H1 (cell line): ENCODE measurements at regions not wholly inside any gene's neighbourhood (a gene's known extent, or its start where the extent isn't known, plus 50 kb on each side); places are given as distances from the start of the nearest gene placed in this dataset.

Experiments used
- CTCF ChIA-PET: fragments of 300-600 bp; sonication (Branson Sonifier 250); formaldehyde crosslinking; loops from one replicate; lab custom pipeline; 2021; ENCODE audit not compliant: partially characterized antibody; lab: Charles Lee
- POLR2A ChIA-PET: fragments of 300-600 bp; sonication (Branson Sonifier 250); formaldehyde crosslinking; loops from one replicate; lab custom pipeline; 2021; ENCODE audit warnings: inconsistent platforms; ENCODE audit not compliant: partially characterized antibody; lab: Charles Lee
- DNase-seq, 2 experiments: peaks; one replicate each; pipeline versions ENCODE4 v3.0.0 to v3.0.0-alpha.2; 2010 to 2022; ENCODE audit warnings: low spot score in 2 of 2, low read depth in 1 of 2, mixed read lengths in 1 of 2
- FAIRE-seq: peaks from 2 replicates; lab custom pipeline; 2011; peaks lifted over from hg19 to GRCh38; lab: Jason Lieb, UNC
- H2AFZ ChIP-seq: 2 replicates; pipeline ENCODE4 v1.8.1; 2012; ENCODE audit warnings: low read length, inconsistent platforms
- H2AK5ac ChIP-seq: 2 replicates; pipeline ENCODE4 v1.6.1; 2013; ENCODE audit warnings: low read depth, low read length
- H2BK120ac ChIP-seq: replicated peaks from 2 replicates; pipeline ENCODE3; 2013; ENCODE audit warnings: low read depth, low read length, inconsistent platforms
- H2BK12ac ChIP-seq: 2 replicates; pipeline ENCODE4 v1.6.1; 2013; ENCODE audit warnings: low read depth, low read length
- H2BK15ac ChIP-seq: 2 replicates; pipeline ENCODE4 v1.6.1; 2013; ENCODE audit warnings: low read length
- H2BK20ac ChIP-seq: 2 replicates; pipeline ENCODE4 v1.6.1; 2013; ENCODE audit warnings: low read length
- H2BK5ac ChIP-seq: 2 replicates; pipeline ENCODE4 v1.6.1; 2013; ENCODE audit warnings: low read depth, low read length
- H3K14ac ChIP-seq: 2 replicates; pipeline ENCODE4 v1.6.1; 2013; ENCODE audit warnings: inconsistent platforms; ENCODE audit not compliant: insufficient read length
- H3K18ac ChIP-seq: 2 replicates; pipeline ENCODE4 v1.6.1; 2013; ENCODE audit warnings: low read length; ENCODE audit errors: extremely low read depth
- H3K23ac ChIP-seq: 2 replicates; pipeline ENCODE4 v1.6.1; 2013; ENCODE audit warnings: inconsistent platforms; ENCODE audit not compliant: insufficient read length
- H3K23me2 ChIP-seq: 2 replicates; pipeline ENCODE4 v1.6.1; 2013; ENCODE audit warnings: low read depth, low read length
- H3K27ac ChIP-seq: 2 replicates; pipeline ENCODE4 v1.6.1; 2011; ENCODE audit warnings: low read depth, low read length, inconsistent platforms
- H3K27me3 ChIP-seq, 4 experiments: replicated peaks in 1 of 4; 1 replicate in 1 of 4; 2 replicates in 3 of 4; pipeline versions ENCODE4 v1.6.1 to v1.8.1; 2011 to 2013; ENCODE audit warnings: low read length in 3 of 4, mild to moderate bottlenecking in 3 of 4, inconsistent platforms in 2 of 4, mixed read lengths in 2 of 4, moderate library complexity in 1 of 4; ENCODE audit not compliant: control insufficient read depth in 3 of 4, insufficient read depth in 3 of 4; ENCODE audit errors: extremely low read depth in 1 of 4
- H3K36me3 ChIP-seq, 4 experiments: 2 replicates each; pipeline versions ENCODE4 v1.6.1 to v1.8.1; 2011 to 2013; ENCODE audit warnings: mild to moderate bottlenecking in 4 of 4, low read length in 3 of 4, moderate library complexity in 2 of 4, control low read depth in 1 of 4, inconsistent platforms in 1 of 4; ENCODE audit not compliant: insufficient read depth in 4 of 4, control insufficient read depth in 2 of 4
- H3K4ac ChIP-seq: replicated peaks from 2 replicates; pipeline ENCODE3; 2013; ENCODE audit warnings: low read length, low read depth, mixed read lengths, inconsistent platforms; ENCODE audit not compliant: insufficient read length
- H3K4me1 ChIP-seq, 4 experiments: replicated peaks in 1 of 4; 1 replicate in 1 of 4; 2 replicates in 3 of 4; pipeline versions ENCODE4 v1.6.1 to v1.8.1; 2011 to 2013; ENCODE audit warnings: low read length in 3 of 4, inconsistent platforms in 2 of 4, mixed read lengths in 1 of 4; ENCODE audit not compliant: insufficient read depth in 4 of 4, control insufficient read depth in 3 of 4
- H3K4me2 ChIP-seq, 2 experiments: 2 replicates each; pipeline versions ENCODE4 v1.6.1 to v1.8.1; 2011 to 2013; ENCODE audit warnings: low read depth in 2 of 2, low read length in 2 of 2, control low read depth in 1 of 2, inconsistent platforms in 1 of 2, mild to moderate bottlenecking in 1 of 2; ENCODE audit not compliant: insufficient read depth in 1 of 2
- H3K4me3 ChIP-seq, 4 experiments: fragments of 200-600, 300-600 bp in 1 of 4; sonication (generic), shearing (Covaris generic), sonication (Bioruptor Twin) in 1 of 4; 2 replicates each; pipeline versions ENCODE4 v1.5.1 to v1.8.1; 2011 to 2016; ENCODE audit warnings: low read length in 4 of 4, low read depth in 3 of 4, control low read depth in 2 of 4, inconsistent platforms in 2 of 4, mild to moderate bottlenecking in 2 of 4, mixed read lengths in 1 of 4, moderate library complexity in 1 of 4; ENCODE audit not compliant: insufficient read depth in 2 of 4; ENCODE audit errors: extremely low read depth in 1 of 4
- H3K56ac ChIP-seq: replicated peaks from 2 replicates; pipeline ENCODE3; 2013; ENCODE audit warnings: low read depth, mild to moderate bottlenecking, mixed read lengths, low read length, inconsistent platforms; ENCODE audit not compliant: insufficient read length
- H3K79me1 ChIP-seq: 2 replicates; pipeline ENCODE4 v1.6.1; 2013; ENCODE audit warnings: low read depth, low read length, control low read depth
- H3K79me2 ChIP-seq, 2 experiments: 2 replicates each; pipeline versions ENCODE4 v1.6.1 to v1.8.1; 2012 to 2013; ENCODE audit warnings: low read length in 2 of 2, mild to moderate bottlenecking in 2 of 2, inconsistent platforms in 1 of 2; ENCODE audit not compliant: insufficient read depth in 2 of 2, control insufficient read depth in 1 of 2
- H3K9ac ChIP-seq, 4 experiments: replicated peaks in 1 of 4; 1 replicate in 1 of 4; 2 replicates in 3 of 4; pipeline versions ENCODE4 v1.6.1 to v1.8.1; 2011 to 2013; ENCODE audit warnings: low read depth in 3 of 4, low read length in 3 of 4, control low read depth in 2 of 4, mild to moderate bottlenecking in 2 of 4, moderate library complexity in 2 of 4, inconsistent platforms in 1 of 4; ENCODE audit errors: extremely low read depth in 1 of 4
- H3K9me3 ChIP-seq, 2 experiments: 2 replicates each; pipeline versions ENCODE4 v1.6.1 to v1.8.1; 2012 to 2013; ENCODE audit warnings: mild to moderate bottlenecking in 2 of 2, moderate library complexity in 2 of 2, control low read depth in 1 of 2, inconsistent platforms in 1 of 2, low read depth in 1 of 2, low read length in 1 of 2, mixed read lengths in 1 of 2; ENCODE audit not compliant: insufficient read depth in 2 of 2
- H4K20me1 ChIP-seq, 2 experiments: replicated peaks in 1 of 2; 2 replicates each; pipeline versions ENCODE3 to v1.8.1; 2011 to 2013; ENCODE audit warnings: inconsistent platforms in 2 of 2, low read length in 2 of 2, mild to moderate bottlenecking in 1 of 2; ENCODE audit not compliant: insufficient read depth in 2 of 2, control insufficient read depth in 1 of 2
- H4K5ac ChIP-seq: 2 replicates; pipeline ENCODE4 v1.6.1; 2013; ENCODE audit warnings: low read length, low read depth, mixed read lengths, inconsistent platforms; ENCODE audit not compliant: insufficient read length
- H4K8ac ChIP-seq: 2 replicates; pipeline ENCODE4 v1.8.0; 2013; ENCODE audit warnings: mild to moderate bottlenecking, moderate library complexity, low read length, inconsistent platforms; ENCODE audit not compliant: insufficient read depth; ENCODE audit errors: extremely low read depth
- H4K91ac ChIP-seq: replicated peaks from 2 replicates; pipeline ENCODE3; 2013; ENCODE audit warnings: low read length, mixed read lengths, inconsistent platforms; ENCODE audit not compliant: insufficient read length
- CBX5 ChIP-seq: fragments of 300-800, 300-1000 bp; sonication (generic); IDR thresholded peaks from 2 replicates; pipeline ENCODE4 v1.7.1; 2016; ENCODE audit warnings: antibody characterized with exemption, low read length, low read depth
- CREB1 ChIP-seq: IDR thresholded peaks from 2 replicates; pipeline ENCODE4 v1.6.1; 2012; ENCODE audit warnings: inconsistent platforms
- WGBS, 2 experiments: shearing (Covaris generic) in 1 of 2; methylation state at CpG; one replicate each; pipeline versions ENCODE4 v1.1.6 to v1.1.7; 2013 to 2015; ENCODE audit warnings: low lambda C conversion rate in 2 of 2, mixed read lengths in 2 of 2, inconsistent platforms in 1 of 2, low coverage in 1 of 2, missing lambda C conversion rate in 1 of 2; ENCODE audit not compliant: insufficient replicate concordance in 2 of 2, insufficient coverage in 1 of 2, insufficient read length in 1 of 2; ENCODE audit errors: extremely low coverage in 1 of 2, missing lambda C conversion rate in 1 of 2; 5-methylcytosine and 5-hydroxymethylcytosine counted together

- Histone ChIP-seq H3K23ac (no peak overlapping the region), H3K4me3 (no peak overlapping the region), H3K4ac (no peak overlapping the region), H3K79me2 (no peaks in the 10 kb centered on the region), H3K27me3 (no peaks in the 10 kb centered on the region), H4K91ac (no peak overlapping the region), H3K9me3 (no peaks in the 10 kb centered on the region), H3K14ac (no peak overlapping the region), H3K4me2 (no peak overlapping the region), H3K9ac (no peak overlapping the region), H3K56ac (no peak overlapping the region), H3K18ac (no peak overlapping the region), H4K20me1 (no peaks in the 10 kb centered on the region), H4K8ac (no peak overlapping the region), H2BK5ac (no peak overlapping the region), H3K79me1 (no peaks in the 10 kb centered on the region), H2BK20ac (no peak overlapping the region), H3K36me3 (no peaks in the 10 kb centered on the region), H2BK15ac (no peak overlapping the region), H2AFZ (no peak overlapping the region), H3K27ac (no peak overlapping the region), H3K4me1 (no peaks in the 10 kb centered on the region), H3K23me2 (no peaks in the 10 kb centered on the region), H2BK12ac (no peak overlapping the region), H4K5ac (no peak overlapping the region), H2BK120ac (no peak overlapping the region), H2AK5ac (no peak overlapping the region)
- POLR2A ChIA-PET = no interaction called here
- no peak for FAIRE-seq
- no peak for TF ChIP-seq CBX5
- no peak for TF ChIP-seq CREB1
- CTCF ChIA-PET = interaction anchor here (0.6 to 1.4 kb wide), 3 partner anchors 9 to 1348 kb away, joined by 3 to 4 read pairs (median 3); no protein-coding TSS in a partner anchor
- WGBS, 2 experiments = 87% methylated on average over 1 of the region's 1 CpG; no CpG with 5 or more reads in 1 of the 2 experiments
- no peak for DNase-seq
Measured at GRCh38 chr4:124265701-124266100, 446.8 kb downstream of the ANKRD50 start.
